NCI-H69 (cell line): ENCODE measurements at regions not wholly inside any gene's neighbourhood (a gene's known extent, or its start where the extent isn't known, plus 50 kb on each side); places are given as distances from the start of the nearest gene placed in this dataset.

Source experiments
- DNase-seq: peaks from one replicate; lab custom pipeline; 2025; lab: John Stamatoyannopoulos, UW

GRCh38 chr10:4529266-4529665, 296.7 kb upstream of the AKR1E2 start:
- DNase-seq, result no peak

- DNase-seq, result no peak
Observed at GRCh38 chr10:4527281-4527970, 298.6 kb upstream of the AKR1E2 start.

GRCh38 chr10:4526311-4526731, 299.7 kb upstream of the AKR1E2 start:
- DNase-seq, result no peak

GRCh38 chr10:4525103-4525502, 300.9 kb upstream of the AKR1E2 start:
- no peak for DNase-seq

GRCh38 chr10:4522296-4523000, 303.6 kb upstream of the AKR1E2 start:
- no peak for DNase-seq

GRCh38 chr10:4519658-4520402, 306.2 kb upstream of the AKR1E2 start:
- no peak for DNase-seq

GRCh38 chr10:4517746-4518145, 308.3 kb upstream of the AKR1E2 start:
- no peak for DNase-seq

GRCh38 chr10:4515721-4516120, 310.3 kb upstream of the AKR1E2 start:
- no peak for DNase-seq

GRCh38 chr10:4514445-4515108, 311.4 kb upstream of the AKR1E2 start:
- no peak for DNase-seq

- peak; percentile 2 for DNase-seq
Observed at GRCh38 chr10:4512671-4513240, 313.3 kb upstream of the AKR1E2 start.

GRCh38 chr10:4512196-4512595, 313.8 kb upstream of the AKR1E2 start:
- no peak for DNase-seq

- no peak for DNase-seq
Observed at GRCh38 chr10:4511509-4511908, 314.5 kb upstream of the AKR1E2 start.

- no peak for DNase-seq
Observed at GRCh38 chr10:4509405-4509804, 316.6 kb upstream of the AKR1E2 start.

GRCh38 chr10:4506095-4506494, 319.9 kb upstream of the AKR1E2 start:
- DNase-seq, result no peak

- no peak for DNase-seq
Observed at GRCh38 chr10:4504550-4504949, 321.5 kb upstream of the AKR1E2 start.

- no peak for DNase-seq
Observed at GRCh38 chr10:4503076-4503475, 322.9 kb upstream of the AKR1E2 start.

- DNase-seq, result no peak
Observed at GRCh38 chr10:4501306-4501705, 324.7 kb upstream of the AKR1E2 start.

- no peak for DNase-seq
Observed at GRCh38 chr10:4498711-4499251, 327.2 kb upstream of the AKR1E2 start.

GRCh38 chr10:4494551-4494950, 331.5 kb upstream of the AKR1E2 start:
- no peak for DNase-seq

GRCh38 chr10:4492202-4492601, 333.8 kb upstream of the AKR1E2 start:
- no peak for DNase-seq

GRCh38 chr10:4488904-4489303, 337.1 kb upstream of the AKR1E2 start:
- no peak for DNase-seq

GRCh38 chr10:4485636-4486035, 340.4 kb upstream of the AKR1E2 start:
- no peak for DNase-seq
